ENCODE measurements at regions not wholly inside any gene's neighbourhood (a gene's known extent, or its start where the extent isn't known, plus 50 kb on each side); places are given as distances from the start of the nearest gene placed in this dataset.

DNA sequence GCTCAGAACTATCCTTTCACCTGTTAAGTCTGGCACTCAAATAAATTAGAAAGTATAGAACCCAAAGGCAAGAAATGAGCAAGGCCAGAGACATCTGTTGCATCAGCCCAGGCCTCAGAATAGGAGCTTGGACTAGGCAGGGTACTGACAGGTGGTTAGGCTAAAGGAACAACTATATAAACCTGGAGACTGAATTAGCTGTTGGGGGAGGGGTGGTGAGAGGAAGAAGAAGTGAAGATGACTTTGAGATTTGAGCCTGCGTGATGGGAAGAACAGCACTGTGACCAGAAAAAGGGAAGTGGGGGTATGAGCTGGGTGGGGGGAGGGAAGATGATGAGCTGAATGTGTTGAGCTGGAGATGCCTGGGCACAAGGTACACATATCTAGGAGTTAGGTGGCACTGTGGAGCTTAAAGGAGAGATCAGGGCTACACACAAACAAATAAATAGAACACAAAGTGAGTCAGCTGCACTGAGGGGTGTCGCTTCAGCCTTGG lies 244.7 kb downstream of the PTEN start:
- no peak for DNase-seq (ENCODE audit: low read depth in 3 of 3)

DNA sequence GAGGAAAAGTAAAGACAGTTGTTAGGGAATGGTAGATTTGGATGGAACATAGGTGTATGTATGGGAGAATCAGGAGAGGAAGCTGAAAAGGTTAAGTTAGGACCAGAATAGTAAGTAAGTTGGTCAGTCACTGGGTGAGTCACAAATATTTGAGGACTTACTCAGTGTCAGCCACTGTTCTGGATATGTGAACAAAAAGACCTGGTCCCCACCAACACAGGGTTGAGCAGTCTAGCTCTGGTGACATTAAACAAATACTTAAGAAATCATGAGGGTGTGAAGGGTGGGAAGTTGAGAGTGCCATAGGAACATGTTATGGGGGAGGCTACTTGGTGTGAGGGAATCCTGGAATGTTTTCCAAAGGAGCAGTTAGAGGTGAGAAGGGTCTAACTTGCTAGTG lies 246.9 kb downstream of the PTEN start:
- DNase-seq (ENCODE audit: low read depth in 3 of 3), result no peak

DNA sequence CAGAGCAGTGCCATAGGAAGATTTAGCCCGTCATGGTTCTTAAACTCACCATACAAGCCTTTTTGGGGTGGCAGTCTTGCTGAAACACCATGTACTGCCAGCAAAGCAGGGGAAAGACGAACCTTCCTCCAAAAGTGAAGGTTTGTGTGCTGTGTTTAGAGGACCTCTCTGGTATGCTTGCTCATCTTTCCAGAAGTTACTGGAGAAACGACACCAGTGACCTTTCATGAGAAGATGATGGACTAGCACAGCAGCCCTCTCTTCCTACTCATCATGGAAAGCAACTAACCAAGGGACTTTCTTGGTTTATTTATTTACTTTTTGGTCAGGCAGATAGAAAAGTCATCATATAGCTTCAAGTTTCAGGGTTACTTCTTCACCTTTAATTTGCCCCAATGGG lies 247.4 kb downstream of the PTEN start:
- DNase-seq (ENCODE audit: low read depth in 3 of 3), result no peak

DNA sequence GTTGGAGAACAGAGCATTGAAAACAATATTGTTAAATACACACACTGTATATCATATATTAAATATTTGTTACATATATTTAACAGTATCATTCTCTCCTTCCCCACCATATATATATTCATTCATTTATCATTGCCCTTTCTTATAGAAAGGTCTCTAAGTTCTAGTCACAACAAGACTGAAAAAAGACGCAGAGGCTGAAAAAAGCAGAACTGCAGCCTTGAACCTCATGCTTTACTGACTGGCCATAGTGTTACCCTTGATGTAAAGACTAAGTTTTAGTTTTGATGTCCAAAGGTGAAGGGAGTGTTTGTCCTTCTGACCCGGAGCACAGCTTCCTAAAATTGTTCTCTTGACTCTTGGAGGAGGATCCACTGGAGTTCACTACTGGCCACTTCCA lies 247.9 kb downstream of the PTEN start:
- DNase-seq (ENCODE audit: low read depth in 3 of 3), result no peak

DNA sequence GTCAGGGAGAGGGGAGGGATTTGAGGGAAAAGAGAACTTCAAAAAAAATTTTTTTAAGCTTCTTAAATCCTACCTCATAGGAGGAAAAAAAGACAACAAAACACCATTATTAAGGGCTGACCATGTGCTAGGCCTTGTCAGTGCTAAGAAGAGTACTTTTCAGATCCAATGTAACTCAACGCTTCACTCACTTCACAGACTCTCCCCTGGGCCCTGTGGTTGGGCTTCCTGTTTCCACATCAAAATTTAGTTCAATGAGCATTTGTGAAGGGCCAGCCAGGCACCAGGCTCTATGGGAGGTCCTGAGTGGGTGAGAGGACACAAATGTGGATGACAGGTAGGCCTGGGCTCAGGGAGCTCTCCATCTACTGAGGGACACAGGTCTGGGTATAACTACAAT lies 249.8 kb downstream of the PTEN start:
- DNase-seq (ENCODE audit: low read depth in 3 of 3), result no peak

DNA sequence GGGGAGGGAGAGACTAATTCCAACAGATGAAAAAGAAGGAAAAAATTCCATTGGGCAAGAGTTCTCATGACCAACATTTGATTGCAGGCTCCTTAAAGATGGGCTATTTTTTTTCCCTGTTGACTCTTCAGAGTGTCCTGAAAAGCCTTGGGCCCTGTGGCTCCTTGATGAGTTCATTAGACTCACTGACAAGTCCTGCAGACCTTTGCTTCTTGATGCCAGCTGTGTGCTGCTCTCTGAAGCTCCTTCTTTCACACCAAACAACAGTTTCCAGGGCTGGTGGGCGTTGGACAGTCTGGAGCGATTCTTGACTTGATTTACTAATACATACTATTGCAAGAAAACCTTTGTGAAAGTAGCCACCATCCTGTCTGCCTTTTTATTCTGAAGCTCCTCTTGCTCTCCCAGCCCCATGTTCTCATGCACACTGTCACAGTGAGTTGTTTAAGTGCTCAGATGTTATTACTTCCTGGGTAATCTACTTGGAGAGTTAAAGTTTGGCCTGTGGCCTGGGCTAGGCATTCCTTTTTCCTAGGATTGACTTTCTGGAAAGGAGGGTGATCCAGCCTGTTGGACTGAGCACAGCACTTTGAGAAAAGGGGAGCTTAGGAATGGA lies 250.3 kb downstream of the PTEN start:
- no peak for DNase-seq (ENCODE audit: low read depth in 3 of 3)

DNA sequence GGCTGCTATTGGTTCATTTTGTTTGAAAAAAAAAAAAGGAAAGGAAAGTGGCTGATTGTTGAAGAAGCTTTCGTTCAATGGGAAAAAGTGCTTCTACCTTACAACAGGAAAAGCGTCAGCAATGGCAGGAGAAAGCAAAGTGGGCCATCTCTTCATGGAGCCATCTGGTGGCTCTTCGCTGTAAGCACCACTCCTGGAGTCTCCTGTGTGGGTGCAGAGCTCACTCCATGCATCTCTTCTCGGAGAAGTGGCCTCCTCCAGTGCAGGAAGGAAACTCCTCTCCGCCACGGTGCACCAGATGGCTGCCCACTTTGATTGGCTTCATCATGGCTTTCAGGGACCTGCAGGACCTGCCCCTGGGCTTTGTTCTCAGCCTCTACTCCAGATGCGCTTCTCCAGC lies 250.9 kb downstream of the PTEN start:
- DNase-seq (ENCODE audit: low read depth in 3 of 3), result peak in 1 of 3 experiments; percentile 25

DNA sequence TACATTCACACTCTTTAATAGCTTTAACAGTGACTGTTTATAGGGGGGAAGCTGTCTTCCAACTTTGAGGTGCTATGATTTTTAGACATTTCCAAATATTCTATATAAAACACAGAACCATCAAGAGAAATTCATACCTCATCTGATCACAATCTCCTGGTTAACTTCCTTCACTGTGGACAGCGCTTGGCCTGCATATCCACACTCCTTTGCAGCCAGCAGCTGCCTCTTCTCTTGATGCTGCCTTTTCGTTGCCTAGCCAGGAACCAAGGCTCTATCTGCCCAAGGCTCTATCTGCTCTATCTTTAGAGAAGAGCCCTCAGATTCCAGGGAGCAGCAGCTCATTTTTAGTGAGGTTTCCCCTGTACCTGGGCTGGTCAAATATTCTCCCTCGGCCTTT lies 252.0 kb downstream of the PTEN start:
- no peak for DNase-seq (ENCODE audit: low read depth in 3 of 3)

DNA sequence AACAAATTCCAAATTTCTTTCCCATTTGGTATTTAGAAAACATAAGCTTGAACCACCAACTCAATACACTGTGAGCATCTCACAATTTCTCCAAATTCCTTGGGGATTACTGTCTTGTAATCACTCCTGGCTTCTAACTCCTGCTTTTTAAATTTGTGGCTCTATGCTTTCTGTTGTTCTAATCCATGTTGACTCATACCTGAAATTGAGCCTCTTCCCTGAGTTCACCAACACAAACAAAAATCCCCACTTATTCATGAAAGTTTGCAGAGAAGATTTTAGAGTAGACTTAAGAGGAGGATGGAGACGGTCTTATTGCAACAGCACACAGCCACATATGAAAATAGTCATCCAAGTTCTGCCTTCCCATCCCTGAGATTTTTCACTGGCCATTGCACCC lies 252.5 kb downstream of the PTEN start:
- no peak for DNase-seq (ENCODE audit: low read depth in 3 of 3)

DNA sequence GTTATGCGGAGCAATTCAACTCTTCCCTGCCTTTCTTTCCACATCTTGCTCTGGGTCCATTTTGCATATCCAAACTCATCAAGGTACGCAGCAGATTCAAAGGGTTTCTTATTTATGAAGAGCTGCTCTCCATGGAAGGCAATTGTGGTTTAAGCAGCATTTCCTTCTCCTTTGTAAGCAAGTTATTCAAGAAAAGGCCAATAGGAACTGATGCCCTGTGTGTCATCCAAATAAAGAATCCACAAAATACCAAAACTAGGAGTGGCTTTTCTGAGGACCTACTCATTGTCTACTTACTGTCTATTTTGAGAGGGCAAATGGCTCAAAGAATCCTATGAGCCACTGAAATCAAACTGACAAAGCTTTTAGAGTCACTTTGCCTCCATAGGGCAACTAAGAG lies 253.1 kb downstream of the PTEN start:
- no peak for DNase-seq (ENCODE audit: low read depth in 3 of 3)

DNA sequence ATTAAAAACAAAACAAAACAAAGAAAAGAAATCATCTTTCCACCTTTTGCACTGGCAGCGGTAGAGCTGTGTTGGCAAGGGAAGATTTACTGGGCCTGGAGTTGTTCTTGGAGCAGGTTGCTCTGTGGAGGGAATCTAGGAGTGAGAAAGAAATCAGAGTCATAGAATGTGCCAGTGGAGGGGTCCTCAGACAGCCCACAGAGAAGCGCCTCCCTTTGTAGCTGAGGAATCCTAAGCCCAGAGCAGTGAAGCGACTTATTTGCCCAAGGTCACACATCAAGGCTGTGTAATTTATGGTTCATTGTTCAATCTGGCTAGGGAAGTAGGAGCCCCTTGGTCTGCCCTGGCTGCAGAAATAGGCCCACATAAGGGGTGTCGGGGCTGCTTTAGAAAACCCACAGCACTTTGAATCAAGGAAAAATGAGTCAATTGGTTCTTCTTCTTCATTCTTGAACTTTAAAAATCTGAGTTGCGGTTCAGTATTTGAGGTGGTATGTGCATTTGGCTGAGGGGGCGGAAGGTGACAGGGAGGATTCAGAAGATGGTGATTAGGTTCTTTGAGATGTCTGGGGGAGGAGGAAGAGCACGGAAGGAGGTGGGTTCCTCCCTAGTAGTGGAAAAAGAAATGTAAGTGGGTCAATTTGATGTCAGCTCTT lies 253.7 kb downstream of the PTEN start:
- DNase-seq (ENCODE audit: low read depth in 3 of 3), result peak; percentile 11 to 57 (median 45)

DNA sequence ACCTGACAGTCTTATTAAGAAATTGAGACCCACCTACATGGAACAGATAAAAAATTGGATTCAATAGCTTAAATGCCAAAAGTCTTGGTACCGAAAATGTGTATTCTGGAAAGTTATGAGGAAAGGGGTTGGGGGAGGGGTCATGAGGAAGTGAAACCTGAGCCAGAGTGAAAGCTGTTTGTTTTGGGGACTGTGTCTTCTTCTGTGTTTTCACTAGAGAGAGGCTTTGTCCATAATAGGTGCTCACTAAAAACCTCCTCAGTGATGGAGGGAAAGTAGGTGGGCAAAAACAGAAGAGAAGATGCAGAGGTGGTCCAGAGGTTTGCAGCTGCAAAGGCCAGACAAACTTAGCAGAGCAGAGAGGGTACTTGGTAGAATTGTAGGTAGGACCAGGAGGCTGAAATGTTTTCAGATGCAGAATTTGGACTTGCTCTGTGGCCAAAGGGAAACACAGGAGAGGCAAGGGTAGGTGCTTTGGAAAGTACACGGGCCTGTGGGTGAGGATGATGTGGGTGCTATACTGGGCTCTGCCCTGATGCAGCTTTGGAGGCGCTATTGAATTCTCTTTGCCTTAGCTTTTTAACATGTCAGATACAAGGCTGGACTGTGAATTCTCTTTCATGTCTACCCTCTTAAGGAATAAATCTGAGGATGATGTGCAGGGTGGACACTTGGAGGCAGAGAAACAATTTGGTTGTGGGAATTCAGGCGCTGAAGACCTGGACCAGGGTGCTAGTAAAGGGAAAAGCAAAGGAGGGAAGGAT lies 254.6 kb downstream of the PTEN start:
- no peak for DNase-seq (ENCODE audit: low read depth in 3 of 3)

DNA sequence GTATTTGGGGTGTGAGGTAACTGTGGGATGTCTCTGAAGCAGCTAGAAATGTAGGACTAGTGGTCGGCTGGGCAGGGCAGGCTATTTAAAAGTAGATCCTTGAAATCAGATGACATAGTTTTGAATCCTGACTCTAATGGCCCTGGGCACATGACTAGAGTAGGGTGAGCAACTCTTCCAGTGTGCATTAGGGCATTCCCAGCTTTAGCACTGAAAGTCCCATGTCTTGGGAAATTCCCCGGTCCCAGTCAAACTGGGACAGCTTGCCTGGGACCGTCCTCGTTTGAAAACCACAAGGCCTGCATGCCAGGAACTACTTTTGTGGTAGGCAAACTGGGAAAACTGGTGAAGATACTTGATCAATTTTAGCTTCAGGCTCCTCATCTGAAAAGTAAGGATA lies 255.3 kb downstream of the PTEN start:
- DNase-seq (ENCODE audit: low read depth in 3 of 3), result no peak

DNA sequence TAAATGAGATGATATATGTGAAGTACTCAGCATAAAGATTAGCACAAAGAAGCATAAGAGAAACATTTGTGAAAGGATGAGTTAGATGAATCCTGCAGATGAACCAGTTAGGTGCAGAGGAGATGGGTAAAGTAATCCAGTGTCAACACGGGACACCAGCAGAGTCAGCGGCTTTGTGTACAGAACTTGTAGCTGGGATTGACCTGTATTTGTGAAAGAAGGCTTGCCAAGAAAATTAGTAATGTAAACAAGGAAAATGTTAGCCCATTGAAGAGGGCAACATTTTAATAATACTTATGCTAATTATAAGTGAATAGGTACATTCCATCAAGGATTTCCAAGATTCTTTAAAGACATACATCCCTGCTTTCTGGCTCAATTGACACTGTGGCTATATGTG lies 255.7 kb downstream of the PTEN start:
- DNase-seq (ENCODE audit: low read depth in 3 of 3), result no peak

DNA sequence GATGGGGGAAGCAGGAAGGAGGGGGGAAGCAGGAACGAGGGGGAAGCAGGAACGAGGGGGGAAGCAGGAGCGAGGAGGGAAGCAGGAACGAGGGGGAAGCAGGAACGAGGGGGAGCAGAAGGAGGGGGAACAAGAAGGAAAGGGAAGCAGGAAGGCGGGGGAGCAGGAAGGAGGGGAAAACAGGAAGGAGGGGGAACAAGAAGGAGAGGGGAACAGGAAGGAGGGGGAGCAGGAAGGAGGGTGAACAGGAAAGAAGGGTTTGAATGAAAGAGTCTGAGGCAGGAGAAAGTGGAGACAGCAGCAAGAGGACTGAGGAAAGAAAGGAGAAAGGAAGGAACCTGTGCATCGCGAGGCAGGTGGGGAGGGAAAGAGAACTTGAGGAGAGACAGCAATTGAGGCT lies 256.6 kb downstream of the PTEN start:
- no peak for DNase-seq (ENCODE audit: low read depth in 3 of 3)

DNA sequence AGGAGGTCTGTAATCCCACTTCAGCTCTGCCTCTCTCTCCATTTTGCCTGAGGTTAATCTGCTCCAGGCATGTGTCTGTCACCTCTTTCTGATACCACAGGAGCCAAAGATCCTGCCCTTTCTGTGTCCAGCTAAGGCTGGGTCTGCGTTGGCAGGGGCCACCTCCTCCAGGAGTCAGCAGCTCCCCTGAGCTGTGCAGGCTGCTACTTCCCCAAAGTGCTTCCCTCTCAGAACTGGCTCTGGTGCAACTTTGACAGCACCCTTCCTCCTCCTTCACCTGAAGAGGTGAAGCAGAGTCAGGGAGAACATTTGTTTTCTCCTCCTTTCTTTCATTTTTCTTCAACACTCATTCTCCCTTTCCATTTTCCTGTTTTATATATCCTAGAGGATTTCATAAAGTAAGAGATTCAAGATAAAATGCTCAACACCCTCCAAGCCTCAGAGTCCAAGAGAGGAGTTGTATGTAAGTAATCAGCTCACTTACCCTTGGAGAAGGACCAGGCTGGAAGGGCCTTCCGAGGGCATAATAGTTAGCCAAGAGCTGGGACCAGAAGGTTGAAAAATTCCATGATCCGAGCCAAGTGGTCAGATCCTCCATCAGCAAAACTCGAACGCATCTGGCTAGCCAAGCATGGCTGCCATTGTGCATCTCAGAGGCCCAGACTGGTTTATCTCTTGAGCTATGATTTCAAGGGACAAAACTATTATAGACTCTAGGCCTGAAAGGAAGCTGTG lies 257.3 kb downstream of the PTEN start:
- DNase-seq (ENCODE audit: low read depth in 3 of 3), result no peak

DNA sequence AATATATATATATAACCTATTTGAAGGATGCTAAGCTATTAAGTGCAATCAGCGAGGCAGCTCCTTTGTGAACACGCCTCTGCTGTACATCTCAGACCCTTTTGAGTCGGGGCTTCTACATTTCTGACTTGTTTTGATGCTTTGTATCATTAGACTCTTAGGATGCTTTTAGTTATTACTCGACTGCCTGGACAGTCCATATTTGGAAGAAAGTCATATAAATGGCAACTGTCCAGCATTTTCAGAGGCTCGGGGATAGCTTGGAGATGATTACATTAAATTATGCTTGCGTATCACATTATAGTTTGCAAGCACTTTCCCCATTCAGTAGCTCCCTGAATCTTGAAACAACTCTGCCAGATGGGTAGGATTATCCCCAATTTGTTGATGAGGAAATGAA lies 257.9 kb downstream of the PTEN start:
- no peak for DNase-seq (ENCODE audit: low read depth in 3 of 3)

DNA sequence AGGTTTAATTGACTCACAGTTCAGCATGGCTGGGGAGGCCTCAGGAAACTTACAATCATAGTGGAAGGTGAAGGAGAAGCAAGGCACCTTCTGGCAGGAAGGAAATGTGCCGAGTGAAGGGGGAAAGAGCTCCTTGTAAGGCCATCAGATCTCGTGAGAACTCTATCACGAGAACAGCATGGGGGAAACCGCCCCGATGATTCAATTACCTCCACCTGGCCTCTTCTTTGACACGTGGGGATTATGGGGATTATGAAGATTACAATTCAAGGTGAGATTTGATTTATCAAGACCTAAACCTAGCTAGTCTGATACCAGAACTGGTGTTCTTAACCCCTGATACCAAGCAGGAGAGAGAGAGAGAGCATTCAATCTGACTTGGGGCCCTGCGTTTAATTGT lies 258.7 kb downstream of the PTEN start:
- DNase-seq (ENCODE audit: low read depth in 3 of 3), result no peak

DNA sequence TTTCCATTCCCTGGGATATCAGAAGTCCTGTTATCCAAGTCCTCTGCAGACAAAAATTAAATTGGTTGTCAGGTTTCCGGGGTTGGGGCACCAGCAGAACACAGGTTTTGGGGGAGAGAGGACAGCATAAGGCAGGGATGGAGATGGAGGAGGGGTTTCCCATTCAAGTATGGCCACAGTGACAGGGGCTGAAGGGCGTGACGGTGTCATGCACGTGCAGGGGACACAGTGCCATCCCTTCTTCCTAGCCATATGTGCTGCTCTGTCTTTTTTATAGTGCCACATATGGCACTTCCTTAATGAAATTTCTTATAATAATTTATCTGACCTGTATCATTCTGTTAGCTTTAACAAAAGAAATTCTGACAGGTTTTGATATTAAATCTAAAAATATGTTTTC lies 259.2 kb downstream of the PTEN start:
- no peak for DNase-seq (ENCODE audit: low read depth in 3 of 3)

DNA sequence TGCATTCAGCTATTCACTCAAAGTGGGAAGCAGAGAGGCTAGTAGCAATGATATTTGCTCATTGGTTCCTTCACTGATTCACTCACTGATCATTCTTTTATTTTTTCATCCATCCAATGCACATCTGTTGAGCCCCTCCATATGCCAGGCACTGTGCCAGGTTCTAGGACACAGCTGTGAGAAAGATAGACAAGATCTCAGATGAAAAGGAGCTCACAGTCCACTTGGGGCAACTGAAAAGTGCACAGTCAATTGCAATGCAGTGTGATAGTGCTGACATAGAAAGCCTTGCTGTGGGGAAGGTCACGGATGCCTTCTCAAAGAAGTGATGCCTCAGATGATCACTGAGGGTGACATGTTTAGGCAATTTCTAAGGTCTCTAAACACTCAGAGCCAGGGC lies 262.3 kb downstream of the PTEN start:
- no peak for DNase-seq (ENCODE audit: low read depth in 3 of 3)

DNA sequence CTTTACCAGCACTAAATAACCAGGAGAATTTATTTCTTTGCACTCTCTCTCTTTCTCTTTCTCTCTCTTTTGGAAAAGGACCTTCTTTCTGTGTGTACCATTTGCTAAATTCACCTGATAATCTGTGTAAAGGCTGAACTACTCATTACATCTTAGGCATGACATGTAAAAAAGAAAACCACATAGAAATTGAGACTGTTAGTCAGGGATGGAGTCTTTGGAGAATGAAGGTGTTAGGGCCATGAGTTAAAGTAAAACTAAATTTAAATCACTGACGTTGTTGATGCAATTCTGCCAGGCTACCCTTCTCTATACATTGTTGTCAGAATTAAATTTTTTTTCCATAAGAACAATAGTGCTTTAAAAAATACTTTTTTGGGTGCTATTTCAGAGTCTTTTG lies 263.3 kb downstream of the PTEN start:
- DNase-seq (ENCODE audit: low read depth in 3 of 3), result no peak

DNA sequence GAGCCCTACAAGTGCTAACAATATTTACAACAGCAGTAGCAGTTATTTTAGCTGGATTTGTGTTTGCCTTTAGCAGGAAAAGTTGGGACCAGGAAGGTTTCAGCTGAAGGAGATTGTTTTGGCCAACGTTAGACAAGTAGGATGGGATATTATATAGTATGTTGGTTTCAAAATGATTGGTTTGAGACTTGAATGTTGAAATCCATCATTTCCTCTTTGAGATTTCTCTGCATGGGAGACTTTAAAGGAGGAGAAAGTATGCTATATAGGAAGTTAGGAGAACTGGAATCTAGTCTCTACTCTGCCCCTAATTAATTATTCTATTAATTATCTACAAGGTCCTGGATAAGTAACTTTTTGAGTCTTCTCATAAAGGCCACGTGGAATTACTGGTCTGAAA lies 263.8 kb downstream of the PTEN start:
- no peak for DNase-seq (ENCODE audit: low read depth in 3 of 3)

Data from stimulated activated CD4-positive, alpha-beta T cell treated with anti-CD3 and anti-CD28 coated beads, TNF-alpha, amount 100 ng/mL, for 24 hours (primary cell).